Middle frontal gyrus (tissue), 1 donor: ENCODE measurements at regions not wholly inside any gene's neighbourhood (a gene's known extent, or its start where the extent isn't known, plus 50 kb on each side); places are given as distances from the start of the nearest gene placed in this dataset.
"Not testable (repeated sequence)": the region's sequence is repeated elsewhere in the genome, so short reads cannot be mapped to it uniquely, and the experiment has no call there.

Experiments used
- DNase-seq: peaks from one replicate; pipeline ENCODE4 v3.0.0-alpha.2; 2015; ENCODE audit warnings: low spot score; ENCODE audit errors: extremely low spot score

DNA sequence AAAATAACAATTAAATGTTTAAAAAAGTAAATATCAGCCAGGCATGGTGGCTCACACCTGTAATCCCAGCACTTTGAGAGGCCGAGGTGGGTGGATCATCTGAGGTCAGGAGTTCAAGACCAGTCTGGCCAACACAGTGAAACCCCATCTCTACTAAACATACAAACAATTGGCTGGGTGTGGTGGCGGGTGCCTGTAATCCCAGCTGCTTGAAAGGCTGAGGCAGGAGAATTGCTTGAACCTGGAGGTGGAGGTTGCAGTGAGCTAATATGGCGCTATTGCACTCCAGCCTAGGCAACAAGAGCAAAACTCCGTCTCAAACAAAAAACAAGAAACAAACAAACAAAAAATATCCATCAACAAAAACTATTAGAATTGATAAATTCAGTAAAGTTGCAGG is 77.5 kb downstream of the SNX5 start:
- not testable (repeated sequence) for DNase-seq

DNA sequence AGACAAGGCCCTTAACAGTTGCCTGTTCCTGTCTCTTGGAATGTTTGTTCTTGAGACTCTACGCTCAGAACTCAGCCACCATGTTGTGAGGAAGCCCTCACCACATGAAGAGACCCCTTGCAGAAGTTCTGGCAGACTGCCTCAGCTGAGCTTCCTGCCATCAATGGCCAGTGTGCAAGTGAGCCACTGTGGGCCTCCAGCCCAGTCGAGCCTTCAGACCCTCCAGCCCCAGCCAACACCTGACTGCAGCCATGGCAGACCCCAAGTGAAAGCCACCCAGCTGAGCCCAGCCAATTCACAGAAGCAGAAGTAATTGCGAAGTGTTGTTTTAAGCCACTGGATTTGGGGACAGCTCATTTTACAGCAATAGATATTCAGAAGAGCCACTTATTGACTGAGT is 78.3 kb downstream of the SNX5 start:
- no peak for DNase-seq

DNA sequence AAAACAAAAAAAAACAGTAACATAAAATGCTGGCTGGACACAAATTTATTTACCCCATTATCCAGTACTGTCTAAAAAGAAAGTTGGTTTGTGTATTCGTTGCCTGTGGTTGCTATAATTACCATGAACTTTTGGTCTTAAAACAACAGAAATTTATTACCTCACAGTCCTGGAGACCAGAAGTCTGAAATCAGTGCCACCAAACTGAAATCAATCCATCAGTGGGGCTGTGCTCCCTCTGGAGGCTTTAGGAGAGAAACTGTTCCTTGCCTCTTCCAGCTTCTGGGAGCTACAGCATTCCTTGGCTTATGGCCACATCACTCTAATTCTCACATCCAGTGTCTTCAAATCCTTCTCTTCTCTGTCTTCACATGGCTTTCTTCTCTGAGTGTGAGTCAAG is 79.4 kb downstream of the SNX5 start:
- DNase-seq = no peak

DNA sequence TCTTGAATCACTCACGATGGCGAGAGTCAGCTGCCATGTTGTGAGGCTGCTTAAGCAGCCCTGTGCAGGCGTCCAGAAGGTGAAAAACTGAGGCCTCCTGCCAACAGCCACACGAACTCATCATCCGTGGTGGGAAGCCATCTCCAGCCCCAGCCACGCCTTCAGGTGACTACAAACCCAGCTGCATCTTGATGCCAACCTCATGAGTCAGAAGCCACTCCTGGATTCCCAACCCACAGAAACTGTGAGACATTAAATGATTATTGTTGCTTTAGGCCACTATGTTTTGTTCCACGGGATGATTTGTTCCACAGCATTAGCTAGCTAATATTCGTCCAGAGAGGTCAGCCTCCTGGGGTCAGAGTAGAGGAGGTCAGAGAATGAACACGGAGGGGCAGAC is 80.5 kb downstream of the SNX5 start:
- DNase-seq = no peak

DNA sequence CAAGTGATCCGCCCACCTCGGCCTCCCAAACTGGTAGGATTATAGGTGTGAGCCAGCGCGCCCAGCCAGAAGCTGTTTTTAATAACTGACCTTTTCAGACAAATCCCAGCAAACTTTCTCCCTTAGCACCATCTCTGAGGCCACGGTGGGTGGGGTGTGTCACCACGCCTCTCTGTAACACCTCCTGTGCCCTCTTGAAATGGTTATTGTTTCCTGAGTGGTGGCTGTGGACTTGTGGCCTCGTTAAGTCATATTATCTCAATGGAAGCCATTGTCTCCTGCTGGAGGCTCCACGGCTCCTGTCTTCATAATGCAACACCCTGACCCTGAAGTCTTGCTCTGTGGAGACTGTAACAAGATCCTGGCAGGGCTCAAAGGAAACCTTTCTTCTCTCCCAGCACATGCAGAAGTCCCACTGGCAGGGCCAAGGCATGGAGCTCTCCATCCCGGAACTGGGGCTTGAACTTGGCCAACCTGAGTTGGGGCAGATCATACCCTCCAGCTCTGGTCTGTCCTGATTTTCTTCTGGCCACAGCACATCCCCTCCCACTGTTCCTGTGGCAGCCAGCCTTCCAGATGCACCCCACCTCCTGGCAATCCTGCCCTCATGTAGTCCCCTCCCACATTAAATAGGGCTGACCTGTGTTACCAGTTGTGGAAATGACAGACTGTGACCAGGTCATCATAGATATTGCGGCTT is 81.1 kb downstream of the SNX5 start:
- DNase-seq = no peak

DNA sequence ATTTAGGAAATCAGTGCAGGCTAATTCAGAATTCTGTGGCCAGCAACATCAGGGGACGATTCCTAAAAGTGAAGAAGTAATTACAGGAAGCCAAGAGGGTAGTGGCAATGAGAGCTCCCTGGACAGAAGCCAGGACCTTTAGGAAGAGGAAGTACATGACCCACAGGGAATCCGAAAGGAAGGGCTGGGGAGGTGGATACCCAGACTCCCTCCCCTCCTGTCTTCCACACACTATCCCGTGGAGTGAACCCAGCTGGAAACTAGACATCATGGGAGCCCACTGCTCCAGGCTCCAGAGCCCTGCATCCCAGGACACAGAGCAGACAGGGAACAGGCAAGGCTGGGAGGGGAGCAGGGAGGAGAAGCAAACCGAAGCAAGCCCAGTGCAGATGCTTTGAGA is 83.0 kb downstream of the SNX5 start:
- no peak for DNase-seq

DNA sequence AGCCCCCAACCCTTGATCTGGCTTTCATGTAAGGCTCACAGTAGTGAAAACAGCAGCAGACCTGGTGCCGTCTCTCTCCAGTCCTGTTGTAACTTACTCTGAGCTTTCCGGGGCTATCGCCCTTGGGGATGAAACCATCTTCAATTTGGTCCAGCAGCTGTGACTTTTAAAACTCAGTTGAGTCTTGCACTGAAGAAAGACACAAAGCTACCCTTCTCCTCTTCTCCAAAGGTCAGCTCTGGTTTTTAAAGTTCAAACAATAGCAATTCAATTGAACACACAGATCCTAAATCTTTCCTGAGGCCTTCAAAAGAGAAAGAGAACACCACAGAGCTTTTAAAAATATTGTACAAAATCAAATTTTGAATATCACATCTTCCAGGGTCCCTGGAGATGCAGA is 83.5 kb downstream of the SNX5 start:
- no peak for DNase-seq

DNA sequence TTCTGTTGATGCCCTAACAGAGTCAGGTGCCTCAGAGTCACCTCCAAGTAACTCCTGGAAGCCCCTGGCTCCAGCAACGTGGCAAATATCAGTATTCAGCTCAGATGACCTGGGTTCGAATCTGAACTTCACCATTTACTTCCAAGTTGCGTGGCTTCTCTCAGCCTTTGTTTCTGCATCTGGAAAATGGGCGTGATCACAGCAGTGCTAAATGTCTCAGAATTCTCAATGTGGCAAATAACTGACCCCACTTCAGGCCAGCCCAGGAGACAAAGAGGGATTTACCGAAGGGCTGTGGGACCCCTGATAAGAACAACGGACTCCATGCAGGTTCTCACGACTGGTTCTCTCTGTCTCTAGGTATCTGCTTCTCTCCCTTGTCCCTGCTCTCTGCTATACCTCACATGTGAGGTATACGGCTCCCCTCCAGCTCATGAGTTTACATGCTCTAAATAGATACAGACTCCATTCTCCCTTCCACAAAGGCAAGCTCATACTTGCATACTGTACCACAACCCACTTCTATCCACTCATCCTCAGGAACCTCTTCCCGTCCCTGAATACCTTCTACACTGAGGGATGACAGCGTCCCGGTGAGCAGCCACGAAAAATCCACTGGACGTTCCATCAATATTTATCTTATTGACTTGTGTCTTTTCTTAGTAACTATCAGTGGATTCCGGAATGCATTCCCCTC is 84.1 kb downstream of the SNX5 start:
- no peak for DNase-seq

DNA sequence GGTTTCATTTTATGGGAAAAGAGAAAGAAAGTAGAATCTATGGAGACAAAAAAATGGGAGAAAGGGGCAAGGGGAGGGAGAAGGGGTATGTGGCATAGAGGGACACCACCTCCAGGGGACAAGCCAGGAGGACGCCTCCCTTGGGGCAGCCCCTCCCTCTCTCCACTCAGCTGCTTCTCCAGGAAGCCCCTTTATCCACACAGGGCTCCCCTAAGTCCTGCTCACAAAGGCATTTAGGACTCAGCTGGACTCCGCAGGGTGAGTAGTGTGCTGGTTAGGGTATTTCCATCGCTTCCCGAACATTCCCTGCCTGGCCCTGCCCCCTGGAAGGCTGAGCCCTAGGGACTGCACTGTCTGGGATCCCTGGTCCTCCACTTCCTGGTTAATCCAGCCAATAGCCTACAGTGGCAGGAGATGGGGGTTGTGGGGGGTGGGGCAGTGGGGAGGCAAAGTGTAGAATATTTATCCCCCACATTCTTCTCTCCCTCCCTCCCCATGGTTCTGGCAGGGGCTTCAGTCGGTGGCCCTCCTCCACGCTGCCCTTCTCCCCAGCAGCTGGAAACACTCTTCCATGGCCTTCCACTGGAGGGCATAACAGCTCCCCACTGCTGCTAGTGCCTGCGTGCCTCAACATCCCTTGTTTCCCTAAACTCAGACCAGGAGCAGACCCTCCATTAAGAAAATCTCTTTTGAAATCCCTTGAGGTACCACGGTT is 84.8 kb downstream of the SNX5 start:
- no peak for DNase-seq

DNA sequence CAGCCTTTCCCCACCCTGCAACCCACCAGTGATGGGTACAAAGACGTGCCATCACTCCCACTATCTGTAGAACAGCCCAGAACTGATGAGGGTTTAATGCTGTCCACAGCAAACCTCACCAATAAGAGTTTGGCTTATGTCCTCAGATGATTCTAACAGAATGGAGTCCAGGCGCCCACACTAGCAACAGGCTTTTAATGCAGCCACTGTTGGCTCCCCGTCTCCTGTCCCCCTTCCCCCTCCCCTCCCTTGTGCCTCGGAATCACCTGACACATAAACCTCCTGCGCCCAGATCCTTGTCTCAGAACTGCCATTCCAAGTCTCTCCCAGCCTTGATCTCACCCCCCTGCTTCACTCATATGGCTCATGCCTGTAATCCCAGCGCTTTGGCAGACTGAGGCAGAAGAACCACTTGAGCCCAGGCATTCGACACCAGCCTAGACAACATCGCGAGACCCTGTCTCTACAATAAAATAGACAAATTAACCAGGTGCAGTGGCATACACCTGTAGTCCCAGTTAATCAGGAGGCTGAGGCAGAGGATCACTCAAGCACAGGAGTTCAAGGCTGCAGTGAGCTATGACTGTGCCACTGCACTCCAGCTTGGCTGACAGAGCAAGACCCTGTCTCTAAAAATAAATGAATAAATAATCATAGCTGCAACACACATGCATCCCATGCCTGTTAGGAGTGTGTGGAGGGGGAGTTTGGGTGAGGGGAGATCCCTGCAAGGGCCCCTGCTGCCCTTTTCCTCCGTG is 85.6 kb downstream of the SNX5 start:
- DNase-seq = no peak

DNA sequence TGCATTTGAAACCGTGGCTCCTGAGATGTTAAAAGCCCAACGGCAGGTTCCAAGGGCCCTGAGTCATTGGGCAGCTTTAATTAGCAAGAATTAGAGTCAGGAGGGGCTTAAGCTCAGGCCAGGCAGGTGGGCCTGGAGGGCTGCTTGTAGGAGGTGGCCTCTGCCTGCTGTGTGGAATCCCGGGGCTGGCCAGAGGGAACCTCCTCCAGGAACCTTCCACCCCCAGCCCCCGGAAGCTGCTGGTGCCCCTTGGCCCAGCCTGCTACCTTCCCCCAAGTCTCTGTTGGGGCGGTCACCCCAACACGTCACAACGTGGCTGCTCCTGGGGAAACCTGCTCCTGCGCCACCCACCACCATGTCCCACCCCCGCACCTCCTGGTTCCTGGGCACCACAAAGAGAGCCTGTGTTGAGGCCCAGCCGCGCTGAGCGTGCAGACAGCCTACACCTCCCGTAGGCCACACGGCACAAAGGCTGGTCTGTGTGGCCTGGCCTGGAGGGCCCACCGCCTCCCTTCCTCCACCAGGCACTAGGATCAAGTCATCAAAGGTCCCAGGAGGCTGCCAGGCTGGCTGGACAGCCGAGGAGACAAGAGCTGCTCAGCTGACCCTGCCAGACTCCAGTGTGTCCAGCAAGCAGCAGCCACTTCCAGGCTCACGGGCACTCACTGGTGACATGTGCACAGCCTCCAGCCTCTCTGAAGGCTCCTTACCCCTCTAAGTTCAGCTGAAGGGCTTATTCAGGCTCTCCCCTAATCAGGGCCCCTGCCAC is 86.3 kb downstream of the SNX5 start:
- DNase-seq = no peak

DNA sequence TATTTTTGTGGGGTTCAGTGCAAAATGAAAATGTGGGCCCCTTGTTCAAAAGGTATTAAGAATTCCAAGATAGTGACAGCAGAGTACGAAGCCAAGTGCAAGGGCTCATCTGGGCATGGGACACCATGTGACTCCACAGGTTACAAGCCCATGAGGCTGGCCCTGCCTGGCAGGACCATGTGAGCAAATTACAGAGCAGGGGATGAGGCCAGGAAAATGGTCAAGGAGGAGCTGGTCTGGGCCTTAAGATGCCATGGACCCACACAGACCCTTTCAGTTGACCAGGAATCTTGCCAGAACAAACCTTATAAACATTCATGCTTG is 86.9 kb downstream of the SNX5 start:
- DNase-seq = no peak

DNA sequence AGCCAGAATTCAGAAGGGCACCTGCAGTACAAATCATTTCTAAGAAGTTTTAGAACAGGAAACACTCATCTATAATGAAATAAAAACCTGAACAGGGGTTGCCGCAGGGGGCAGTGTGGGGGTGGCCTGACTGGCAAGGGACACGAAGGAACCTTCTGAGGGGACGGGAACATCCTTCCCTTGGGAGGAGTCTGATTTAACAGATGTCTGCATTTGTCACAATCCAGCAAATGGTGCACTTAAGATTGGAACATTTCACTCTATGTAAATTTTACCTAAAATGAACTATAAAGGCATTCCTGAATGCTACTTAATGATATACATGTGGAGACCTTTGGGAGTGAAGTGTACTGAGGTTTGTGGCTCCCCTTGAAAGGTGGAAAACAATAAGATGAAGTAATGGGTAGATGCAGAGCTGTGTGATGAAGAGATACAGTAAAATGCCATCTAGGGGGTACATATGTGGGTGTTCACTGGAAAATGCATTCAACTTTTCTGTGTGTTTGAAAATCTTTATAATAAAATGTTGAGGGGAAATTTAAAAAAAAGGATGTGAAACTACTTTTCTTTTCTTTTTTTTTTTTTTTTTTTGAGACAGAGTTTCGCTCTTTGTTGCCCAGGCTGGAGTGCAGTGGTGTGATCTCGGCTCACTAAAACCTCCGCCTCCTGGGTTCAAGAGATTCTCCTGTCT is 89.5 kb downstream of the SNX5 start:
- no peak for DNase-seq

DNA sequence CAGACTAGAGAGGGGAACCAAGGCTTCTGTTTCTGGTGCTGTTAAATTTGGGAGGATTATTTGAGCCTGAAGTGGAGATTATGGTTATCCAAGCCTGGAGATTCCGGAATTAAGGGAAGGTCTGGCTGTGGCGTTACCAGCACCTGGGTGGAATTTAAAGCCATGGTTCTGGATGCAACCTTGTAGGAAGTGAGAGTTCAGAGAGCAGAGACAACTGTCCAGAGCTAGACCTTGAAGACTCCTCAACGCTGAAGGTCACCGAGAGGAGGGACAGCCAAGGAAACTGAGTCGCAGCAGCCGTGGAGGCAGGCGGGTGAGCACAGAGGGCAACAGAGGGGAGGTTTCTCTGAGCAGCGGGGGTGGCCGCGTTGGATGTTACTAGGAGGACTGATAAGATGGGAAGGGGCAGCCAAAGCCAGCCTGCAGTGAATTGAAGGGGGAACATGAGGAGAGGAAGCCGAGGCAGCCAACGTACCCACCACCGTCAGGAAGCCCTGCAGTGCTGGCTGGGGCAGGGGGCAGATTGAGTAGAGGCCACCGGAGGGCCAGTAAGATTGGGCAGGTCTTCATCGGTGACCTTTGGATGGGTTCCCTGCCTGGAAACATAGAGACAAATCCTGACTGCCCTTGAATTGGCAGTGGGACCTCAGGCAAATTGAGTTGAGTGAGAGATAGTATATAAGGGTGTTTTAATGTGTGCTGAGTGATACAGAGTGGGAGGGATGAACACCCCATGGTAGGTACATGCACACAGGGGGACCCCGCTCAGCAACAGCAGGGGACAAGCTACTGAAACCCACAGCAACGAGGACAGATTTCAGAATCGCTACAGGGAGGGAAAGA is 90.3 kb downstream of the SNX5 start:
- no peak for DNase-seq

DNA sequence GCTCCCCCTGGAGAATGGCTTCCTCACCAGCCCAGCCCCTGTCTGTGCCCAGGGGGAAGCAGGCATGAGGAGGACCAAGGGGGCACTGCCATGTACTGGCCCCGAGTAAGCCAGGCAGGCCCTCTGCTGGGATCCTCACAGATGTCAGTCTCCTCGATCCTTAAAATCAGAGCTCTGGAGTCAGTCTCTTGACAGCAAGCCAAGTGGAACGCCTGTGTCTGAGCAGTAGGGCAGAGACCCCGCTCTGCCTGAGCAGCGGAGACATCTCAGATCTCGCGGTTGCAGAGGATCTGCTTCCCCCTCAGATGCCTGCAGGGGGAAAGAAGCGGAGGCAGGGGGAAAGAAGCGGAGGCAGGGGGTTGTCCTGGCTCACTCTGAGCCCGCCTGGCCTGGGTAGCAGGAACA is 92.6 kb downstream of the SNX5 start:
- no peak for DNase-seq

DNA sequence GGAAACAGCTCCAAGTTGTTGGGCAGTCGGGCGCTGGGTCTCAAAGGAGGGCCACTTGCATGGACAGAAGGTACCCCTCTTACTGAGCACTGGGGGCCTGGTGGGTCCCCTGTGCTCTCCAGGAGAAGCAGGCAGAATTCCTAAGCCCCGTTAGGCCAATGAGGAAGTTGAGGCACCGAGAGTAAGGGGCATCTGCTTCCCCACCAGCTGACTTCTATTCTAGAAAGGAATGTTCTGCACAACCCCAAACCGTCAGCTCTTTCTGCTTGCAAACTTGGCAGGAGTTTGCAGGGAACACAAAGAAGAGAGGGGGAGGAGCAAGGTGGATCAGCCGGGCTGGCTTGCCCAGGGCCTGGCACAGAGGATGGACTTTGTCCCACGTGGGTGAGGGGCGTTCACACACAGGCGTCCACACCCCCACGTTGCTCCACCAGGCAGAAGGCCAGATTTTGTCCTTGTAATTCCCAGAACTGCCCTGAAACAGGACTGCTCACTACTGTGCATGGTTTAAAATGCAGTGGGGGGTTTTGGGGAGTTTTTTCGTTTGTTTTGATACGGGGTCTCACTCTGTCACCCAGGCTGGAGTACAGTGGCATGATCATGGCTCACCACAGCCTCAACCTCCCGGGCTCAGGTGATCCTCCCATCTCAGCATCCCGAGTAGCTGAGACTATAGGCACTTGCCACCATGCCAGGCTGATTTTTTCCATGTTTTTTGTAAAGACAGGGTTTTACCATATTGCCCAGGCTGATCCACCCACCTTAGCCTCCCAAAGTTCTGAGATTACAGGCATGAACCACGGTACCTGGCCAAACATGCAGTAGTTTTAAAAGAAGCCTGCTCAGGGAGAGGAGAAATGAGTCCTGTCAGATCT is 93.3 kb downstream of the SNX5 start:
- DNase-seq = no peak

DNA sequence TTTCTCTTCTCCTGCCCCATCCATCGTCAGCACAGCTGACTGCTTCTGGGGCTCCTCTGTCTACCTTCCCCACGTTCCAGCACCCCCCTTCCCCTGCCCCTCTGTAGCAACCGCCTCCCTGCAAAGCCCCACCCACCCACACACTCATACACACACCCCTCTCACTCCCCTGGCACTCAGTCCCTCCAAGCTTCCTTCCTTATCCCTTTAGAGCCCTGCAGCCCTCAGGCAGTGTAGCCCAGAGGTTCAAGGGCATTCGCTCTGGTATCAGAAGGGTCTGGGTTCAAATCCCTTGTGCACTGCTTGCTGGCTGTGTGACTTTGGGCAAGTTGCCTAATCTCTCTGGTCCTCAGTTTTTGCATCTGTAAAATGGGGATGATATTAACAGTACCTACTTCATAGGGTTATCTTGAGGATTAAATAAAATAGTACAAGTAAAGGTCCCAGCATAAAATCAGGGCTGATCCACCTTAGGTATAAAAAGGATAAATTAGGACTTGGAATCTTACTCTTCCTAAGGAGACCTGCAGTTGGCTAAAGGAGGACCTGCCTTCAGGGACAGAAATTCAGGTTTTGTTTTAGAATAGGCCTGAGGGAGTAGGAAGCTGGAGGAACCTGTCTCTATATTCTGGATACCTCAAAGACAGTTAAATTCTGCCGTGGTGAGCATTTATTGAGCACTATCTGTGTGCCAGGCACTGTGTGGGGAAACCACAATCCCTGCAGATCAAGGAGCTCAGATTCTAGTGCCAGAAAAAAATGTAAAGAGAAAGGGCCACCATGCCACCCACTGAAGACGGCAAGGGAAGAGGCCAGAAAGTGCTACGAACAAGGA is 94.1 kb downstream of the SNX5 start:
- no peak for DNase-seq
